ENCODE measurements at regions not wholly inside any gene's neighbourhood (a gene's known extent, or its start where the extent isn't known, plus 50 kb on each side); places are given as distances from the start of the nearest gene placed in this dataset.

DNA sequence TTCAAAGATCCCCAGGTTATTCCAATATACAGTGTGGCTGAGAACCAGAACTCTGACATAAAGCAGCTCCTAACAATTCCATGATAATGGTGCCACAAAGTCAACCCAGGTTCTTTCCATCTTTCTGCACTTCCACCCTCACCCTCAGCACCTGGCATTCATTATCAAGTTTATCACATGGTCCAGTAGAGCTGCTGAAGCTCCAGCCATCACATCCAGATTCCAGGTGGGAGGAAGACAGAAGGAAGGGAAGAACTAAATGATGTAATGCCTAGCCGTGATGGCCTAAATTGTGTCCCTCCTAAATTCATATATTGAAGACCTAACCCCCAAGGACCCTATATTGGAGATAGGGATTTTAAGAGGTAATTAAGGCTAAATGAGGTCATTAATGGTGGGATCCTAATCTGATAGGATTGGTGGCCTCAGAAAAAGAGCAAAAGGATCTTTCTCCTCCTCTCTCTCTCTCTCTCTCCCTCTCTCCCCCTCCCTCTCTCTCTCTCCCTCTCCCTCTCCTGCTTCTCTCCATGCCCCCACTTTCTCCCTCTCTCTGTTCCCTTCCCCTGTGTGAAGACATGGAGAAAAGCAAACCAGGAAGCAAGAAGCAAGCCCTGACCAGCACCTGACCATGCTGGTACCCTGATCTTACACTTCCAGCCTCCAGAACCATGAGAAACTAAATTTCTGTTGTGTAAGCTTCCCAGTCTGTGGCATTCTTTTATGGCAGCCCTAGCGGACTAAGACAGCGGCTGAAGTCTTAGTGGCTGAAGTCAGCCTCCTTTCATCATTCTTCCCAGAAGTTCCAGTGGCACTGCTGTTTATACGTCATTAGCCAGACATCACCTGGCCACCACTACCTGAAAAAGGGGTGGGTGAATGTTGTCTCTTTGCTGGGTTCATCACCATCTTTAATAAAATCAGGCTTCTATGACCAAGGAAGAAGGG is 369.7 kb upstream of the PROK2 start:
- Mint-ChIP-seq H3K36me3 (no peaks in the 10 kb centered on the region), H3K4me1 (peaks cover 0 to 8% (median 0%) of the 10 kb centered on the region in 4 donors), H3K27ac (no peak overlapping the region), H3K27me3 (peaks cover 0 to 3% of the 10 kb centered on the region in 2 donors), H3K9me3 (no peaks in the 10 kb centered on the region), H3K4me3 (no peak overlapping the region)
- DNase-seq: no peak
- no peak overlapping the region for H3K27ac ChIP-seq (ENCODE audit: low read depth, low read length)
- intact Hi-C loops (cut with micrococcal nuclease): no loop called here
- H3K36me3 ChIP-seq (ENCODE audit: insufficient read depth, low read length): no peaks in the 10 kb centered on the region
- no peak overlapping the region for H3K4me3 ChIP-seq (ENCODE audit: low read length in 2 of 2)
- no peaks in the 10 kb centered on the region for H3K27me3 ChIP-seq (ENCODE audit: insufficient read depth, low read length)
- H3K9me3 ChIP-seq (ENCODE audit: control insufficient read depth in 1 of 2, low read length in 2 of 2): no peaks in the 10 kb centered on the region
- H3K4me1 ChIP-seq (ENCODE audit: insufficient read depth, low read length): no peaks in the 10 kb centered on the region
- ChIA-PET CTCF (ENCODE audit: partially characterized antibody) (no interaction called here), POLR2A (ENCODE audit: partially characterized antibody) (no interaction called here)

DNA sequence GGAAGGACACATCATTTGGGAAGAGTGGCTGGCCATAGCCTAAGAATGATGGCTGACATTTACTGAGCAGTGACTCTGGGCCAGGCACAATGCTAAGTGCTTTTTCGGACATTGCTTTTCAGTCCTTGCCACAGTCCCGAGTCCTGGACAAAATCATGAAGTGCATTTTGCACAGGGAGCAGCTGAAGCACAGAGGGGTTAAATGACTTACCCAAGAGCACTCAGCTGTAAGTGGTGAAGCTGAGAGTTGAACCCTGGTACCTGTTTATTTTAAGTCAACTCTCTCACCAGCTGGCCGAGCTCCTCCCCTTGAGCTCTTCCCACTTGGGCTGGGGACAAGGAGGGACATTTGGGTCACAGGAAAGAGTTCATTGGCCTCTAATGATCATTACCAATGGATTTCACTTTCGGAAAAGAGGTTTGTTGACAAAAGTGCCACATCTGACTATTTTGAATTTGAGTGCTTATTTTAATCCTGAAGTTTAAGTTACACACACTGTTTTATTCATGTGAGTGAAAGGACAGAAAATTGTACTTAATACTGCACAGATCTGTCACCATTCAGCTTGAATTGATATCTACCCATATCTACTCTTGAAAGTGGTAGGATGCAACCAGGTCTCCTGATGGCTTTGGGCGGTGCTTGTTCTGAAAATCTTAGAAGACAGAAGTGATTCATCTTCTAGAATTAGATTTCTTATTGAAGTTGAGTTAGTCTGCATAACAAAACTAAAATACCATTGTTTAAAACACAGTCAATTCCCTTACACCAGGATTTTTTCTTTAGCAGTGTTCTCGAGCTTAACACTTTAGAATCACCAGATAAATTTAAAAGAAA is 368.7 kb upstream of the PROK2 start:
- no peaks in the 10 kb centered on the region for H3K4me1 ChIP-seq (ENCODE audit: insufficient read depth, low read length)
- H3K27ac ChIP-seq (ENCODE audit: low read depth, low read length): no peak overlapping the region
- H3K36me3 Mint-ChIP-seq: no peaks in the 10 kb centered on the region
- H3K27me3 ChIP-seq (ENCODE audit: insufficient read depth, low read length): no peaks in the 10 kb centered on the region
- no peak overlapping the region for H3K4me3 ChIP-seq (ENCODE audit: low read length in 2 of 2)
- peaks cover 0 to 8% (median 0%) of the 10 kb centered on the region in 4 donors for H3K4me1 Mint-ChIP-seq
- H3K9me3 Mint-ChIP-seq: no peaks in the 10 kb centered on the region
- intact Hi-C loops (cut with micrococcal nuclease): no loop called here
- POLR2A ChIA-PET (ENCODE audit: partially characterized antibody): no interaction called here
- DNase-seq: no peak
- H3K9me3 ChIP-seq (ENCODE audit: control insufficient read depth in 1 of 2, low read length in 2 of 2): no peaks in the 10 kb centered on the region
- H3K27ac Mint-ChIP-seq: no peak overlapping the region
- no peak overlapping the region for H3K4me3 Mint-ChIP-seq
- CTCF ChIA-PET (ENCODE audit: partially characterized antibody): no interaction called here
- H3K27me3 Mint-ChIP-seq: peaks cover 0 to 3% of the 10 kb centered on the region in 2 donors
- H3K36me3 ChIP-seq (ENCODE audit: insufficient read depth, low read length): no peaks in the 10 kb centered on the region

DNA sequence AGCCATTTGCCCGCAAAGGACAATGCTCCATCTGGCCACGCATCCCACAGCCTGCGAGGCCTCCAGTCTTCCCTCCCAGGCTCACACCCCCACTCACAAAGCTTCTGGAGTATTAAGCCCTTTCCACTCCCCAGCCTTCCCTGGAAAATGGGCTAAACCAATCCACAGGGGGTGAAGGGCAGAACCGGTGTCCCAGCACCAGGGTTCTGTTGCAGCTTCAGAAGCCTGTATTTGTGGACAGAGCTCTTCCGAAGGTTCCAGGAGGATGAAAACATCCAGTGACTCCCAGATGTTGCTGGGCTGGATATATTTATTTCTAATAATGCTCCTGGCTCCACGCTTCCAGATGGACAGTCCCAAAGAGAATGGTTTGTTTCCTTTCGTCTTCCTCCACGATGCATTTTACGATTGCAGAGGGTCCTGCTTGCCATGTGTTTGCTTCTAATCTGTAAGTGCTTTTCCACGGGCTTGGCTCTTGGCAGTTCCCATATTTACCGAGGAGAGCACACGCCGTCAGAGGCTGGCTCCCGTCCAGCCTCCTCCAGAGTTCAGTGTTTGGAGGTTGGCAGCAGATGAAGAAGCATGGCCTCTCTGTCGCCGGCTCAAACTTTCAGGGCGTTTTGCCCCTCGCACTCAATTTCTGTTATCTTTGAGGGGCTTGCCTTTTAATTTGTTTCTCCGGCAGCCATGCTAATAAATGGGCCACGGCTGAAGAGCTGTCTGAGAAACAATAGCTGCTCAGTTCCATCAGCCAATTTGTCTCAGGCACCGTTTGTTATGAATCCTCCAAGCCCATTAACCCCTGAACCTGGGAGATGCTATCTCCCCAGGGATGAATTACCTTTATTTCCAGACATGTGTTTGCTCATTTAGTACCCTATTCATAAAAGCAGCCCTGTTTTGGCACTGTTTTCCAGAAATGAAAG is 367.9 kb upstream of the PROK2 start:
- Histone ChIP-seq H3K36me3 (ENCODE audit: insufficient read depth, low read length) (no peaks in the 10 kb centered on the region), H3K4me3 (ENCODE audit: low read length in 2 of 2) (no peak overlapping the region), H3K27ac (ENCODE audit: low read depth, low read length) (no peak overlapping the region), H3K27me3 (ENCODE audit: insufficient read depth, low read length) (no peaks in the 10 kb centered on the region), H3K4me1 (ENCODE audit: insufficient read depth, low read length) (no peaks in the 10 kb centered on the region), H3K9me3 (ENCODE audit: control insufficient read depth in 1 of 2, low read length in 2 of 2) (no peaks in the 10 kb centered on the region)
- DNase-seq: no peak
- Mint-ChIP-seq H3K36me3 (no peaks in the 10 kb centered on the region), H3K9me3 (no peaks in the 10 kb centered on the region), H3K4me3 (no peak overlapping the region), H3K27ac (no peak overlapping the region), H3K27me3 (peaks cover 0 to 3% of the 10 kb centered on the region in 2 donors), H3K4me1 (peaks cover 0 to 2% (median 0%) of the 10 kb centered on the region in 4 donors)
- ChIA-PET CTCF (ENCODE audit: partially characterized antibody) (no interaction called here), POLR2A (ENCODE audit: partially characterized antibody) (no interaction called here)
- intact Hi-C loops (cut with micrococcal nuclease): no loop called here

DNA sequence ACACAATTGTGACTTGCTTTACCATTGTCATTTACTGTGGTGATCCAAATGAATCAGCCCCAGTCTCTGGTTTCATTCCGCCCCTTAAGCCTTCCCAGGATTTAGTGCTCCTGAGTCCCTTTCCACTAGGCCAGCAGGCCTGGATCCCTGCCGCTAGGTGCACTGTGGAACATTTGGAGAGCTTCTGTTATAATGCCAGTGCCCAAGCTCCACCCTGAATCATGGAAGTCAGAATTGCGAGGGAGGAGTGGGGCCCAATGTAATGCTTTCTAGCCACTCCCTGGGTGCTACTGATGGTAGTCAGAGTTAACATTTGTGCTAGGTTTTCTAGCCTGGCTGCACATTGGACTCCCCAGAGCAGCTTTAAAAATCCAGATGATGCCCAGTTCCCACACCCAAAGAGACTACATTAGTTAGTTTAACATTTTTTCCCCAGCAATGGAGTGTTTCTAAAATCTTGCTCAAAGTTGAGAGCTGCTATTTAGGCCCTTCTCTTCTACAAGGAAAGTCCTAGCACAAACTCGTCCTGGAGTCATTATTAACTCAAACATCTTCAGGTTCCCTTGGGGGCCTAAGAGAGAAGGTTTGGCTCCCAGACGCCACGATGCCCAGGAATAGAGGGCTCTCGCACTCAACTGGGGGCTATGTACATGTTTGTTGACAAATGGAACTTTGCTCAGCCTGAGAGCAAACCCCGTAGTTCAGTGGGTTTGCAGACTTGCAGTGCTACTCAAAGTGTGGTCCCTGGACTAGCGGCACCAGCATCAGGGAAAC is 366.7 kb upstream of the PROK2 start:
- no peak overlapping the region for H3K4me3 ChIP-seq (ENCODE audit: low read length in 2 of 2)
- no peaks in the 10 kb centered on the region for H3K27me3 ChIP-seq (ENCODE audit: insufficient read depth, low read length)
- Mint-ChIP-seq H3K9me3 (no peaks in the 10 kb centered on the region), H3K4me1 (no peaks in the 10 kb centered on the region), H3K4me3 (no peak overlapping the region), H3K27me3 (peaks cover 0 to 3% of the 10 kb centered on the region in 2 donors), H3K36me3 (no peaks in the 10 kb centered on the region), H3K27ac (no peak overlapping the region)
- no peaks in the 10 kb centered on the region for H3K36me3 ChIP-seq (ENCODE audit: insufficient read depth, low read length)
- no peak overlapping the region for H3K27ac ChIP-seq (ENCODE audit: low read depth, low read length)
- H3K4me1 ChIP-seq (ENCODE audit: insufficient read depth, low read length): no peaks in the 10 kb centered on the region
- ChIA-PET POLR2A (ENCODE audit: partially characterized antibody) (no interaction called here), CTCF (ENCODE audit: partially characterized antibody) (no interaction called here)
- no peak for DNase-seq
- no peaks in the 10 kb centered on the region for H3K9me3 ChIP-seq (ENCODE audit: control insufficient read depth in 1 of 2, low read length in 2 of 2)
- intact Hi-C loops (cut with micrococcal nuclease): no loop called here

DNA sequence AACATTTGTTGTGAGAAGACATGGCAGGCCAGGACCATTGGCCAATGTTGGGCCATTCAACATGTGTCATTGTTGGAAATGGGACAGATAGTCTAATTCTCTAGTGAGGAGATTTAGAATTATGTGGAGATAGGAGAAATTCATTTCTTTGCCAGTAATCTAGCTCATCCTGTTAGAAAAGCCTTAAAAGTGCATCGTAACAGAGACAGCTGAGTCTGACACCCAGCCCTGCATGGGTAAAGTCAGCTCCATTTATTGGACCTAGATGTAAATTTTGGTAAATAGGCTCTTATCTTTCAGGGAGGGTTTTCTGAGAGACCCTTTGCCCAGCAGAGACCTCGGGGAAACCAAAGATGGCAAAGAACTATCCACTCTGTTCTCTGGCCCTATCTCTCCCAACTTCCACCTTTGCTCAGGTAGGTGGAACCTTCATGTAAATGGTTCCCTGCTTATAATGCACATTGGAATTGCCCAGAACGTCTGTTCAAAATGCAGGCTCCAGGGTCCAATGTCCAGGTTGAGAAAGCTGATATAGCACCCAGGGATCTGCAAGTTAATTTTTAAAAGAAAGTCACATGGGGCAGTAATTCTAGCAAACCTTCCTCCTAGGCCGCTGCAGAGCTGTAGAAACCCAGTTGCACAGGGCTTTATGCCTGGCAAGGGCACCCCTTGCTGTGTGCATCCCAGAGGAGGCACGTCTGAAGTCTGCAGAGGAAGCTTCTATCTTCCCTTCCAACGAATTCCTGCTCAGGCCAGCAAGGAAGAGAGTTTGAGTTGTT is 365.9 kb upstream of the PROK2 start:
- no peaks in the 10 kb centered on the region for H3K9me3 ChIP-seq (ENCODE audit: control insufficient read depth in 1 of 2, low read length in 2 of 2)
- intact Hi-C loops (cut with micrococcal nuclease): no loop called here
- CTCF ChIA-PET (ENCODE audit: partially characterized antibody): no interaction called here
- Mint-ChIP-seq H3K9me3 (no peaks in the 10 kb centered on the region), H3K4me1 (no peaks in the 10 kb centered on the region), H3K27ac (no peak overlapping the region), H3K27me3 (peaks cover 0 to 3% of the 10 kb centered on the region in 2 donors), H3K36me3 (no peaks in the 10 kb centered on the region), H3K4me3 (no peak overlapping the region)
- no peak overlapping the region for H3K27ac ChIP-seq (ENCODE audit: low read depth, low read length)
- no peak for DNase-seq
- POLR2A ChIA-PET (ENCODE audit: partially characterized antibody): no interaction called here
- H3K36me3 ChIP-seq (ENCODE audit: insufficient read depth, low read length): no peaks in the 10 kb centered on the region
- H3K4me1 ChIP-seq (ENCODE audit: insufficient read depth, low read length): no peaks in the 10 kb centered on the region
- no peak overlapping the region for H3K4me3 ChIP-seq (ENCODE audit: low read length in 2 of 2)
- H3K27me3 ChIP-seq (ENCODE audit: insufficient read depth, low read length): no peaks in the 10 kb centered on the region

DNA sequence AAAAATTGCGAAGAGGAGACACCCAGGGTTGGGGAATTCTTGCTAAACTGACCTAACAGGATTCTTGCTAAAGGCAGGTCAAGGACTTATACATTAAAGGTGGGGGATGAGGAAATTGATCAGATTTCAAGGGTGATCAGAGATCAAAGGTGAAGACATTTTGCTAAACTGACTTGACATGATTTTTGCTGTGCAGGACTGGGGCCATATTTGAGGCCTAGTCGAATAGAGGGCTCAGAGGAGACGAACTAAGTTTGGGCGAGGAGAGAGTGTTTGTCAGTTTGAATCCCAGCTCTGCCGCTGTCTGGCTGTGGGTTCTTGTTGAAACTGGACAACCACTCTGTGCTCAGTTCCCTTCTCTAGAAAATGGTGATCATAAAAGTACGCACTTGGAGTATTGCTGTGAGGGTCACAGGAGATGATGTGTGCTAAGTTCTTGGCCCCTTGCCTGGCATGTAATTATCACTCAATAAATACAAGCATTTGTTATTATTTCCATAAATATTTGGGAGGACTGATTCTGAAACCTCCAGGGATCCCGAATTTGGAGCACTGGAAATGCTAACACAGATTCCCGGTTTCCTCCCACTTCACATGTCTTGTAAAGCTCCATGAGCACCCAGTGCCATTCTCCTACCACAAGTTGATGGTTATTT is 364.8 kb upstream of the PROK2 start:
- H3K9me3 ChIP-seq (ENCODE audit: control insufficient read depth in 1 of 2, low read length in 2 of 2): no peaks in the 10 kb centered on the region
- H3K27ac ChIP-seq (ENCODE audit: low read depth, low read length): no peak overlapping the region
- Mint-ChIP-seq H3K27ac (no peak overlapping the region), H3K4me1 (peaks cover 0 to 3% (median 1%) of the 10 kb centered on the region in 4 donors), H3K27me3 (peaks cover 0 to under 1% of the 10 kb centered on the region in 2 donors), H3K36me3 (no peaks in the 10 kb centered on the region), H3K4me3 (no peak overlapping the region), H3K9me3 (no peaks in the 10 kb centered on the region)
- DNase-seq: no peak
- intact Hi-C loops (cut with micrococcal nuclease): no loop called here
- H3K4me1 ChIP-seq (ENCODE audit: insufficient read depth, low read length): no peaks in the 10 kb centered on the region
- POLR2A ChIA-PET (ENCODE audit: partially characterized antibody): no interaction called here
- CTCF ChIA-PET (ENCODE audit: partially characterized antibody): no interaction called here
- no peak overlapping the region for H3K4me3 ChIP-seq (ENCODE audit: low read length in 2 of 2)
- no peaks in the 10 kb centered on the region for H3K27me3 ChIP-seq (ENCODE audit: insufficient read depth, low read length)
- H3K36me3 ChIP-seq (ENCODE audit: insufficient read depth, low read length): no peaks in the 10 kb centered on the region

All from CD4-positive, alpha-beta memory T cell (primary cell).